ENCODE measurements at regions not wholly inside any gene's neighbourhood (a gene's known extent, or its start where the extent isn't known, plus 50 kb on each side); places are given as distances from the start of the nearest gene placed in this dataset.

- no peak for DNase-seq
- no peak overlapping the region for H3K27ac Mint-ChIP-seq
- peaks cover 42% of the 10 kb centered on the region for H3K4me1 Mint-ChIP-seq (ENCODE audit: low read depth)
- ATAC-seq (replicated peaks in 1 of 2), result no peak
- H3K36me3 Mint-ChIP-seq (ENCODE audit: insufficient read depth in 2 of 2), result peaks cover 8 to 11% of the 10 kb centered on the region in 2 donors
- H3K4me3 Mint-ChIP-seq, result no peak overlapping the region
- no peaks in the 10 kb centered on the region for H3K27me3 Mint-ChIP-seq (ENCODE audit: low read depth)
- peaks cover 4 to 13% of the 10 kb centered on the region in 2 donors for H3K9me3 Mint-ChIP-seq
Observed at GRCh38 chr2:105593221-105593967, 151.3 kb upstream of the NCK2 start.

GRCh38 chr2:105592288-105592687 lies 152.4 kb upstream of the NCK2 start:
- Mint-ChIP-seq H3K36me3 (ENCODE audit: insufficient read depth in 2 of 2) (peaks cover 14 to 18% of the 10 kb centered on the region in 2 donors), H3K9me3 (peaks cover 9 to 21% of the 10 kb centered on the region in 2 donors), H3K4me1 (ENCODE audit: low read depth) (peaks cover 35% of the 10 kb centered on the region), H3K27me3 (ENCODE audit: low read depth) (no peaks in the 10 kb centered on the region), H3K4me3 (no peak overlapping the region), H3K27ac (no peak overlapping the region)
- ATAC-seq (replicated peaks in 1 of 2) (no peak), DNase-seq (no peak)

- peak overlapping the region; percentile 11 for H3K27ac Mint-ChIP-seq
- H3K36me3 Mint-ChIP-seq (ENCODE audit: insufficient read depth in 2 of 2), result peaks cover 15 to 18% of the 10 kb centered on the region in 2 donors
- H3K9me3 Mint-ChIP-seq, result peaks cover 9 to 21% of the 10 kb centered on the region in 2 donors
- H3K27me3 Mint-ChIP-seq (ENCODE audit: low read depth), result no peaks in the 10 kb centered on the region
- peak; percentile 32 to 49 for ATAC-seq (replicated peaks in 1 of 2)
- peaks cover 33% of the 10 kb centered on the region for H3K4me1 Mint-ChIP-seq (ENCODE audit: low read depth)
- H3K4me3 Mint-ChIP-seq, result peak overlapping the region in 1 of 2 donors; percentile 31
- no peak for DNase-seq
Observed at GRCh38 chr2:105590780-105591660, 153.7 kb upstream of the NCK2 start.

GRCh38 chr2:105588581-105588980 lies 156.1 kb upstream of the NCK2 start:
- Mint-ChIP-seq H3K36me3 (ENCODE audit: insufficient read depth in 2 of 2) (peaks cover 15 to 20% of the 10 kb centered on the region in 2 donors), H3K27ac (no peak overlapping the region), H3K4me1 (ENCODE audit: low read depth) (peaks cover 42% of the 10 kb centered on the region), H3K9me3 (peaks cover 9 to 21% of the 10 kb centered on the region in 2 donors), H3K27me3 (ENCODE audit: low read depth) (no peaks in the 10 kb centered on the region), H3K4me3 (no peak overlapping the region)
- no peak for DNase-seq
- no peak for ATAC-seq (replicated peaks in 1 of 2)

DNA sequence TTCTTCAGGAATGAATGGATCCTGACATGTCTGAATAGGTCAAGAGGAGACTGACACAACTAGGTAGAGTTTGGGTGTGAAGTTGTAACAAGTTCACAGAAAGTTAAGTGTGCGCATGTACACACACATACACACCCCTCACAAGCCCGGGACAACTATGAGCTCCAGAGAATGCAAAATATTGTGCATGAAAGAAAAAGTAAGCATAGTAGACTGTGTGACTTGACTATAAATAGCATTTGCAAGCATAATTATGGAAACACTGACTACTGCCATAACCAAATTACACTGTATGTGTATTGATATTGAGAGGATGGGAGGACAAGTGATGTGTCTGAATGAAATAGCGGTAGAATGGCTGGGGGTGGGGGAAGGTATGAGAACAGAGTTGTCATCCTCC lies 157.1 kb upstream of the NCK2 start:
- Mint-ChIP-seq H3K36me3 (ENCODE audit: insufficient read depth in 2 of 2) (peaks cover 15 to 20% of the 10 kb centered on the region in 2 donors), H3K27me3 (ENCODE audit: low read depth) (no peaks in the 10 kb centered on the region), H3K4me3 (no peak overlapping the region), H3K27ac (no peak overlapping the region), H3K4me1 (ENCODE audit: low read depth) (peaks cover 43% of the 10 kb centered on the region), H3K9me3 (peaks cover 9 to 21% of the 10 kb centered on the region in 2 donors)
- DNase-seq (no peak), ATAC-seq (replicated peaks in 1 of 2) (no peak)

DNA sequence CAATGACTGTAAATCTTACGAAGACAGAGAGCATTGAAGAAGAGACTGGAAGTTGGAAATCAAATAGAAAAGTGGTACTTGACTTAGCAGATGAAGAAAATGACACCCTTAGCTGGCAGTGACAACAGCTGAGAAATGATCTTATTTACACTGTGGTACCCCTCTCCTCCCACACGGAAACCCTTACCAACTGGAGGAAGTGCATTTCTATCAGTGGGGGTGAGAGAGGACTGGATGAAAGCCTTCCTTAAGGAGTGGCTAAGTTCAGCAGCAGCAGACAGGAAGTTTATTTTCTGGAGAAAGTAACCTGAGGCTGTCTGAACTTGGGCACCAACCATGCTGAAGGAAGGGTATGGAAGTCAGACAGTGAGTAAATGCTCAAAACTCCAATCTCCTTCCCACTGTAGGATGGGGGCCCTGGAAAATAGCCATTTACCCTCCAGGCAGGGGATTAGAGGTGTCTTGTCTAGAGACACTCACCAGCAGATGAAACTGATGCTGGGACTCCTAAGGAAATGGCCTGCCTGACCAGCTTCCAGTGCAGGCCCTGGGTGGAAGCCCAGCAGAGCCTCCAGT lies 160.2 kb upstream of the NCK2 start:
- Mint-ChIP-seq H3K4me3 (peak overlapping the region in 1 of 2 donors; percentile 33), H3K27me3 (ENCODE audit: low read depth) (no peaks in the 10 kb centered on the region), H3K4me1 (ENCODE audit: low read depth) (peaks cover 51% of the 10 kb centered on the region), H3K36me3 (ENCODE audit: insufficient read depth in 2 of 2) (peaks cover 8 to 15% of the 10 kb centered on the region in 2 donors), H3K9me3 (peaks cover 5 to 13% of the 10 kb centered on the region in 2 donors), H3K27ac (no peak overlapping the region)
- ATAC-seq (replicated peaks in 1 of 2) (peak; percentile 46 to 48), DNase-seq (no peak)

GRCh38 chr2:105582952-105583660 lies 161.6 kb upstream of the NCK2 start:
- no peak overlapping the region for H3K4me3 Mint-ChIP-seq
- H3K27me3 Mint-ChIP-seq (ENCODE audit: low read depth), result no peaks in the 10 kb centered on the region
- ATAC-seq (replicated peaks in 1 of 2), result no peak
- H3K9me3 Mint-ChIP-seq, result peaks cover 5 to 7% of the 10 kb centered on the region in 2 donors
- DNase-seq, result no peak
- H3K27ac Mint-ChIP-seq, result no peak overlapping the region
- peaks cover 6 to 8% of the 10 kb centered on the region in 2 donors for H3K36me3 Mint-ChIP-seq (ENCODE audit: insufficient read depth in 2 of 2)
- peaks cover 51% of the 10 kb centered on the region for H3K4me1 Mint-ChIP-seq (ENCODE audit: low read depth)

- H3K4me3 Mint-ChIP-seq, result no peak overlapping the region
- peaks cover 55% of the 10 kb centered on the region for H3K4me1 Mint-ChIP-seq (ENCODE audit: low read depth)
- peak; percentile 87 to 88 for ATAC-seq (replicated peaks in 1 of 2)
- no peaks in the 10 kb centered on the region for H3K9me3 Mint-ChIP-seq
- H3K36me3 Mint-ChIP-seq (ENCODE audit: insufficient read depth in 2 of 2), result peaks cover 2% of the 10 kb centered on the region in 2 donors
- H3K27ac Mint-ChIP-seq, result no peak overlapping the region
- H3K27me3 Mint-ChIP-seq (ENCODE audit: low read depth), result no peaks in the 10 kb centered on the region
- DNase-seq, result no peak
Observed at GRCh38 chr2:105581555-105581944, 163.2 kb upstream of the NCK2 start.

DNA sequence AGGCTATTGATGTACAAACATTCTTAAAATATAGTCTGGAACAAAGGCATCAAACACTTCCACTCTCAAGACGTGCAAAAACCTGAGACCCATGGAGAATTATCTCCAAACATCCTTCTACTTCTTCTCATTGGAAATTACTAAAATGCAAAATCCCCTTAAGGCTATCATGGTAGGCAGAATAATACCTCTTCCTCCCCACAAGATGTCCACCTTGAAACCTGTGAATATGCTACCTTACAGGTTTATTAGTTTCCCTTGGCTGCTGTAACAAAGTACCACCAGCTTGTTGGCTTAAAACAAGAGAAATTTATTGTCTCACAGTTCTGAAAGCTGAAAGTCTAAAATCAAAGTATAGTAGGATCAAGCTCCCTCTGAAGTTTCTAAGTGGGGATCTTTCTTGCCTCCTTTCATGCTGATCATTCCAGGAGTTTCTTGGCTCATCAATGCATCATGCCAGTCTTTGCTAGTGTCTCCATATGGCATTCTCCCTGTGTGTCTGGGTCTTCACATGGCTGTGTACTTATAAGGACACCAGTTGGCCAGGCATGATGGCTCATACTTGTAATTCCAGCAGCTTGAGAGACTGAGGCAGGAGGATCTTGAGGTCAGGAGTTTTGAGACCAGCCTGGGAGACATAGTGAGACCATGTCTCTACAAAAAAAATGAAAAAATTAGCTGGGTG lies 163.7 kb upstream of the NCK2 start:
- Mint-ChIP-seq H3K27ac (no peak overlapping the region), H3K4me1 (ENCODE audit: low read depth) (peaks cover 57% of the 10 kb centered on the region), H3K27me3 (ENCODE audit: low read depth) (no peaks in the 10 kb centered on the region), H3K4me3 (no peak overlapping the region), H3K9me3 (no peaks in the 10 kb centered on the region), H3K36me3 (ENCODE audit: insufficient read depth in 2 of 2) (peaks cover under 1 to 2% of the 10 kb centered on the region in 2 donors)
- DNase-seq (no peak), ATAC-seq (replicated peaks in 1 of 2) (peak in 1 of 2 donors; percentile 10)

DNA sequence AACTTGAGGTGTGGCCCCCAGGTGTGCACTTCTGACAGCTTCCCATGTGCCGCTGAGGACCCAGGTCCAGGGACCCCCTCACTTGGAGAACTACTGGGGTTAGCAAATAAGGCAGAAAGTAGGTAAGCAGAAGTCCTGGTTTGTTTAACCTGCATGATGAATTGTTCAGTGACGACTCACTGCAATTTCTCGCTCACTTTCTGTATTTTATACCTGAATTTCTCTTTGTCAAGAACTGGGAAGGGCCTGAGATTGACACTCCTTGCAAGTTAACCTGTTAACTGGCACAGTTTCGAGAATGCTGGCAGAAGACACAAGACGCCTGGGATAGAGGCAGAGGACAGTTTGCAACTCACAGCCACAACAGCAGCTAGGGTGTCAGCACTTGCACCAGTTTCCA lies 164.5 kb upstream of the NCK2 start:
- no peaks in the 10 kb centered on the region for H3K9me3 Mint-ChIP-seq
- no peak for ATAC-seq (replicated peaks in 1 of 2)
- H3K4me1 Mint-ChIP-seq (ENCODE audit: low read depth), result peaks cover 60% of the 10 kb centered on the region
- H3K4me3 Mint-ChIP-seq, result no peak overlapping the region
- H3K27ac Mint-ChIP-seq, result no peak overlapping the region
- no peaks in the 10 kb centered on the region for H3K27me3 Mint-ChIP-seq (ENCODE audit: low read depth)
- peaks cover 0 to 2% of the 10 kb centered on the region in 2 donors for H3K36me3 Mint-ChIP-seq (ENCODE audit: insufficient read depth in 2 of 2)
- no peak for DNase-seq

DNA sequence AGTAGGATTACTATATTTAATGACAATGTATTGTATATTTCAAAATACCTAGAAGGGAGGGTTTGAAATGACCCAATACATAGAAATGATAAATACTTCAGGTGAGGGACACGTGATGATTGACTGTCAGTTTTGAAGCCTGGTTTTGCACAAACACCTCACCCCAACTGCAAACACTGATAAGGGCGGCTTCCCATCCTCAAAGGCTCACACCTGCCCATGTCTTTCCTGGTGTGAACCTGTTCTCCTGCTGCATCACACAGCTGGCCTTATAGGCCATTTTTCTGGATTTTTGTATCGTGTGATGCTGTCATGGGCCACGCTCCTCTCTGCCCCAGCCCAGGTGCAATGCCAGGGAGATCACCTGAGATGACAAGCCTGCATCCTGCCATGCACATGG lies 166.5 kb upstream of the NCK2 start:
- H3K4me3 Mint-ChIP-seq, result no peak overlapping the region
- no peak for DNase-seq
- H3K36me3 Mint-ChIP-seq (ENCODE audit: insufficient read depth in 2 of 2), result no peaks in the 10 kb centered on the region
- H3K4me1 Mint-ChIP-seq (ENCODE audit: low read depth), result peaks cover 48% of the 10 kb centered on the region
- no peaks in the 10 kb centered on the region for H3K27me3 Mint-ChIP-seq (ENCODE audit: low read depth)
- no peaks in the 10 kb centered on the region for H3K9me3 Mint-ChIP-seq
- no peak overlapping the region for H3K27ac Mint-ChIP-seq
- ATAC-seq (replicated peaks in 1 of 2), result no peak

DNA sequence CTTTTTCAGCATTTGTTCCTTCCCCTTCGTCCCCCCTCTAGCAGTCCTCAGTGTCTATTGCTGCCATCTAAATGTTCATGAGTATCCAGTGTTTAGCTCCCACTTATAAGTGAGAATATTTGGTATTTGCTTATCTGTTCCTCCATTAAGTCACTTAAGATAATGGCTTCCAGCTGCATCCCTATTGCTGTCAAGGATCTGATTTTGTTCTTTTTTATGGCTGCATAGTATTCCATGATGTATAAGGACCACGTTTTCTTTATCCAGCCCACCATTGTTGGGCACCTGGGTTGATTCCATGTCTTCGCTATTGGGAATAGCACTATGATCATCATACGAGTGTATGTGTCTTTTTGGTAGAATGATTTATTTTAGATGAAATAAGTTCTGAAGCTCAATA lies 166.9 kb upstream of the NCK2 start:
- H3K27me3 Mint-ChIP-seq (ENCODE audit: low read depth), result no peaks in the 10 kb centered on the region
- no peak for DNase-seq
- H3K27ac Mint-ChIP-seq, result no peak overlapping the region
- no peak for ATAC-seq (replicated peaks in 1 of 2)
- no peaks in the 10 kb centered on the region for H3K9me3 Mint-ChIP-seq
- H3K4me3 Mint-ChIP-seq, result no peak overlapping the region
- no peaks in the 10 kb centered on the region for H3K36me3 Mint-ChIP-seq (ENCODE audit: insufficient read depth in 2 of 2)
- H3K4me1 Mint-ChIP-seq (ENCODE audit: low read depth), result peaks cover 47% of the 10 kb centered on the region

All from activated T-cell treated with anti-CD3 and anti-CD28 coated beads, Interleukin-2, amount 50 U/mL, for 72 hours (primary cell).